ENCODE measurements at regions not wholly inside any gene's neighbourhood (a gene's known extent, or its start where the extent isn't known, plus 50 kb on each side); places are given as distances from the start of the nearest gene placed in this dataset.
"Not testable (repeated sequence)": the region's sequence is repeated elsewhere in the genome, so short reads cannot be mapped to it uniquely, and the experiment has no call there.

DNA sequence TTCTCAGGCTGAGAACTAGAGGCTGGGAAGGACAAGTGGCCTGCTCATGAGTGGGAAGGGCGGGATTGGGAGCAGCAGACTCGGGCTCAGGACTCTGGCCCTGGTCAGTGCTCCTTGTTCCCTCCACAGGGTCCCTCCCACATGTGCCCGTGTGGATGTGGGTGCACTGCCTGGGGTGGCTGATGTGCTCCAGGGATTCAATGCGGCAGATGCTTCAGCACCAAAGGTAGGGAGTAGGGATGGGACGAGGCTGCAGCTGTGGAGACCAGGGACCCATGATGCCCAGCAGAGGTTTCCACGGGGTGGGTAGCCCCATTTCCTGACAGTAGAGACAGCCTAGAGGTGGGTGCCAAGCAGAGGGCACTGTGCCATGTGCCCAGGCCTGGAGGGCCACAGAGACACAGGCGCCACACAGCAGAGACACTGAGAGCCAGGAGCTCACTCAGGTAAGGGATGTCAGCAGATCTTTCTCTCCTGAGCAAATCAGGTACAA, 89.5 kb downstream of the GGTLC2 start:
- no peak overlapping the region for H3K4me3 ChIP-seq
- no peaks in the 10 kb centered on the region for H3K9me3 ChIP-seq
- H3K27ac ChIP-seq: no peak overlapping the region
- H3K36me3 ChIP-seq: no peaks in the 10 kb centered on the region
- H3K27me3 ChIP-seq (replicated peaks; ENCODE audit: insufficient read depth): no peaks in the 10 kb centered on the region
- TF ChIP-seq, protein P1, sequence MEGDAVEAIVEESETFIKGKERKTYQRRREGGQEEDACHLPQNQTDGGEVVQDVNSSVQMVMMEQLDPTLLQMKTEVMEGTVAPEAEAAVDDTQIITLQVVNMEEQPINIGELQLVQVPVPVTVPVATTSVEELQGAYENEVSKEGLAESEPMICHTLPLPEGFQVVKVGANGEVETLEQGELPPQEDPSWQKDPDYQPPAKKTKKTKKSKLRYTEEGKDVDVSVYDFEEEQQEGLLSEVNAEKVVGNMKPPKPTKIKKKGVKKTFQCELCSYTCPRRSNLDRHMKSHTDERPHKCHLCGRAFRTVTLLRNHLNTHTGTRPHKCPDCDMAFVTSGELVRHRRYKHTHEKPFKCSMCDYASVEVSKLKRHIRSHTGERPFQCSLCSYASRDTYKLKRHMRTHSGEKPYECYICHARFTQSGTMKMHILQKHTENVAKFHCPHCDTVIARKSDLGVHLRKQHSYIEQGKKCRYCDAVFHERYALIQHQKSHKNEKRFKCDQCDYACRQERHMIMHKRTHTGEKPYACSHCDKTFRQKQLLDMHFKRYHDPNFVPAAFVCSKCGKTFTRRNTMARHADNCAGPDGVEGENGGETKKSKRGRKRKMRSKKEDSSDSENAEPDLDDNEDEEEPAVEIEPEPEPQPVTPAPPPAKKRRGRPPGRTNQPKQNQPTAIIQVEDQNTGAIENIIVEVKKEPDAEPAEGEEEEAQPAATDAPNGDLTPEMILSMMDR (IDR thresholded peaks at IDR 0.05): no peak
- no peak for ATAC-seq (ENCODE audit: insufficient number of reproducible peaks, low FRiP score, low read depth)
- DNase-seq (ENCODE audit: low spot score): no peak
- no peaks in the 10 kb centered on the region for H3K4me1 ChIP-seq (ENCODE audit: control insufficient read depth in 1 of 2, low read depth in 2 of 2)

DNA sequence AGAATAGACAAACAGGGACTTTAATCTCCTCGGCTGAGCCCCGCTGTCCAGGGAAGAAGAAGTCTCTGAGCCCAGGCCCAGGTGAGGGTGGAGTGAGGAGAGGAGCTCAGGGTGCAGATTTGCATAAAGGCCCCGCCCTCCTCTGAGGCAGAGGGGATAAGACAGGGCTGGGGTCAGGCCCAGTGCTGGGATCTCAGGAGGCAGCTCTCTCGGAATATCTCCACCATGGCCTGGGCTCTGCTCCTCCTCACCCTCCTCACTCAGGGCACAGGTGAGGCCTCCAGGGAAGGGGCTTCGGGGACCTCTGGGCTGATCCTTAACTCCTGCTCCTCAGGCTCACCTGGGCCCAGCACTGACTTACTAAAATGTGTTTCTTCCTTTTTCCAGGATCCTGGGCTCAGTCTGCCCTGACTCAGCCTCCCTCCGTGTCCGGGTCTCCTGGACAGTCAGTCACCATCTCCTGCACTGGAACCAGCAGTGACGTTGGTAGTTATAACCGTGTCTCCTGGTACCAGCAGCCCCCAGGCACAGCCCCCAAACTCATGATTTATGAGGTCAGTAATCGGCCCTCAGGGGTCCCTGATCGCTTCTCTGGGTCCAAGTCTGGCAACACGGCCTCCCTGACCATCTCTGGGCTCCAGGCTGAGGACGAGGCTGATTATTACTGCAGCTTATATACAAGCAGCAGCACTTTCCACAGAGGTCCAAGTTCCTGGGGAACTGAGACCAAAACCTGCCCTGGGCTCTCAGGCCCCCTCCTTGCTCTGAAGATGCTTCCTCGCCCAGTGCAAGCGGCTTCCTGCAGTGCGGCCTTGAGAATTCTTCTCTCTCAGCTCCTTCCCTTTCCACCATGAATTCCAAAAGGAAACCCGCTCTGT, 90.2 kb downstream of the GGTLC2 start:
- H3K4me1 ChIP-seq (ENCODE audit: control insufficient read depth in 1 of 2, low read depth in 2 of 2); H3K27me3 ChIP-seq (replicated peaks; ENCODE audit: insufficient read depth); H3K4me3 ChIP-seq; H3K9me3 ChIP-seq; ATAC-seq (ENCODE audit: insufficient number of reproducible peaks, low FRiP score, low read depth); H3K27ac ChIP-seq; DNase-seq (ENCODE audit: low spot score); H3K36me3 ChIP-seq: not testable (repeated sequence)

DNA sequence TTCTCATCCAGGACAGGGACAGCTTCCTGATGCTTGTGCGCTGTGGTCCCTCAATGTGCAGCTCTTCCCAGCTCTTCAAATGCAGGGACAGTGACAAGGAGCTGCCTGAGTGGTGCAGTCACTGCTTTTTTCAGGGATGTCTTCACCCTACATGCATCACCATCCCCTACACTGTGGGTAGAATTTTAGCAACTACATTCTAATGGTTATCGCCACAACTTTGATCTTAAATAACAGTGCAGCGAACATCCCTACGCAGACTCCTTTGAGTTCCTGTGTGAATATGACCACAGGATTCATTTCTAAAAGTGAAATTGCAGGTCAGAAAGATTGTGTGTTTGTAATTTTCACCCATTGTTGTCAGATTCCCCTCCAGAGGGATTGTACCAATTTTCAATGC, 90.9 kb downstream of the GGTLC2 start:
- not testable (repeated sequence) for H3K4me1 ChIP-seq (ENCODE audit: control insufficient read depth in 1 of 2, low read depth in 2 of 2); H3K4me3 ChIP-seq; H3K36me3 ChIP-seq; ATAC-seq (ENCODE audit: insufficient number of reproducible peaks, low FRiP score, low read depth); H3K27me3 ChIP-seq (replicated peaks; ENCODE audit: insufficient read depth); DNase-seq (ENCODE audit: low spot score); H3K27ac ChIP-seq; H3K9me3 ChIP-seq

DNA sequence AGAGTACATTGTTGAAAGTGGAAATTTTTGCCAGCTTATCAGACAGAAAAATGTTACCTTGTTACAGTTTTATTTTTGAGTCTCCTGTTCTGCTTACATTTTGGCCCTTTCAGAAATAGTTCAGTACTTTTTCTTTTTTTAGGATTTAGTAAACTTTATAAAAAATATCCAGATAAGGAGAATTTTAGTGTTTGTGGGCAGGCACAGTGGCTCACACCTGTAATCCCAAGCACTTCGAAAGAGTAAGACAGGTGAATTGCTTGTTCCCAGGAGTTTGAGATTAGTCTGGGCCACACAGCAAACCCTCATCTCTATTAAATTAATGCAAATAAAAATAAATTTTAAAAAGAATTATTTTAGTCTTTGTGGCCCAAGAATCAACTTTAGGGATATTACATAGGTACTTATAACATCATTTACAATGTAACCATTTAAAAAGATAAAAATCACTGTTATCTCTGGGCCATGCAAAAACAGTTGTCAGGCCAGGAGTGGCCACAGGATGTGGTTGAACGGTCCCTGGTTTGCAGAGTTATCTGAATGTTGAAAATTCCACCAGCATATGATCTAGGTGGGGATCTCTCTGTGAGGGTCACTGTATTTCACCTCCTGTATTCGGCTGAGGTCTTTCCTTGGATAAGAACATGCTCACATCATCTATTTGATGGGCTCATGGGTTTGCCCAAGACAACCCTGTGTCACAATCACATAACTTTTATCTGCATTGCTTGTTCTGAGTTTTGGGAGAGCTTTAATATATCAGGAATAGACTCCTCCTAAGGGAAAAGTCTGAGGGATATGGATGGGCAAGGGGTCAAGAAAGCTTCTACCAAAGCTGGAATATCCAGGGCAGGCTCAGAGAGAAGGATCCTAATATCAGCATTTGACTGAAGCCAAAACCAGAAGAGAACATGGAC, 91.5 kb downstream of the GGTLC2 start:
- ATAC-seq (ENCODE audit: insufficient number of reproducible peaks, low FRiP score, low read depth): no peak
- Histone ChIP-seq H3K36me3 (no peaks in the 10 kb centered on the region), H3K9me3 (no peaks in the 10 kb centered on the region), H3K4me3 (no peak overlapping the region), H3K27me3 (replicated peaks; ENCODE audit: insufficient read depth) (no peaks in the 10 kb centered on the region), H3K27ac (no peak overlapping the region), H3K4me1 (ENCODE audit: control insufficient read depth in 1 of 2, low read depth in 2 of 2) (no peaks in the 10 kb centered on the region)
- DNase-seq (ENCODE audit: low spot score): no peak
- TF ChIP-seq, protein P1 (IDR thresholded peaks at IDR 0.05): no peak

DNA sequence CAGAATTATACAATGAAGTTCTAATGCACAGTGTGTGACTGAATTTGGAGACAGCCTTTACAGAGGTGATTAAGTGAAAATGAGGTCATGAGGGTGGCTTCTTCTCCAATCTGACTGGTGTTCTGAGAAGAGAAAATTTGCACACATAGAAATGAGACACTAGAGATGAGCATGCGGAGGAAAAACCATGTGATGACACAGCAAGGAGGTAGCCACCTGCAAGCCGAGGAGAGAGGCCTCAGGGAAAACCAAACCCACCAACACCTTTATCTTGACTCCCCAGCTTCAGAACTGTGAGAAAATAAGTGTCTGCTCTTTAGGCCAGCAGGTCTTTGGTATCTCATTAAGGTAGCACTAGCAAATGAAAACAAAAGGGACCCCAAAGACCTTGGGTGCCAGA, 93.2 kb downstream of the GGTLC2 start:
- Histone ChIP-seq H3K27me3 (replicated peaks; ENCODE audit: insufficient read depth) (no peaks in the 10 kb centered on the region), H3K27ac (no peak overlapping the region), H3K4me3 (no peak overlapping the region), H3K4me1 (ENCODE audit: control insufficient read depth in 1 of 2, low read depth in 2 of 2) (no peaks in the 10 kb centered on the region), H3K9me3 (no peaks in the 10 kb centered on the region), H3K36me3 (no peaks in the 10 kb centered on the region)
- ATAC-seq (ENCODE audit: insufficient number of reproducible peaks, low FRiP score, low read depth) (no peak), DNase-seq (ENCODE audit: low spot score) (no peak)
- TF ChIP-seq, protein P1 (IDR thresholded peaks at IDR 0.05): no peak

All from thoracic aorta (tissue), 2 donors.